ENCODE measurements at regions not wholly inside any gene's neighbourhood (a gene's known extent, or its start where the extent isn't known, plus 50 kb on each side); places are given as distances from the start of the nearest gene placed in this dataset.

GRCh38 chr10:77738496-77739158 is 101.0 kb upstream of the KCNMA1 start:
- TF ChIP-seq POLR2A (IDR thresholded peaks at IDR 0.05) = no peak
- TF ChIP-seq CTCF (IDR thresholded peaks at IDR 0.05) = no peak
- no peak for TF ChIP-seq POLR2AphosphoS5 (IDR thresholded peaks at IDR 0.05)
